ENCODE measurements at regions not wholly inside any gene's neighbourhood (a gene's known extent, or its start where the extent isn't known, plus 50 kb on each side); places are given as distances from the start of the nearest gene placed in this dataset.

- no peak for TF ChIP-seq NKRF (conservative IDR thresholded peaks at IDR 0.05)
Observed at GRCh38 chr3:69591164-69591736, 148.0 kb upstream of the MITF start (continued).

- H4K20me1 ChIP-seq (ENCODE audit: control insufficient read depth, insufficient read depth) = no peaks in the 10 kb centered on the region
Observed at GRCh38 chr3:69590111-69590510, 149.2 kb upstream of the MITF start.

More at GRCh38 chr3:69590111-69590510, 149.2 kb upstream of the MITF start:
- DNase-seq (ENCODE audit: low read depth, low spot score) = no peak
- no peaks in the 10 kb centered on the region for H3K79me2 ChIP-seq (ENCODE audit: control insufficient read depth, insufficient read depth, low read length)
- ChIA-PET SMC1A (ENCODE audit: uncharacterized antibody, unreplicated experiment) (interaction anchor here (0.5 to 1.5 kb wide), 3 partner anchors 8 to 43 kb away, joined by 3 read pairs; no protein-coding TSS in a partner anchor), CTCF (no interaction called here), RAD21 (ENCODE audit: unreplicated experiment) (no interaction called here), POLR2A (no interaction called here)
- H3K4me3 ChIP-seq = no peak overlapping the region
- H3K4me1 ChIP-seq (ENCODE audit: control insufficient read depth, insufficient read depth, low read length) = no peaks in the 10 kb centered on the region
- intact Hi-C loops (cut with micrococcal nuclease; ENCODE audit: unreplicated experiment) (no loop called here), in situ Hi-C loops (cut with MboI) (no loop called here)
- TF ChIP-seq ZNF24 (IDR thresholded peaks at IDR 0.05) = no peak
- TF ChIP-seq ZNF207 (IDR thresholded peaks at IDR 0.05; ENCODE audit: borderline replicate concordance) = no peak
- no peak for TF ChIP-seq SMAD5 (IDR thresholded peaks at IDR 0.05; ENCODE audit: low read depth)
- no peak for TF ChIP-seq POLR2AphosphoS2 (IDR thresholded peaks at IDR 0.05; ENCODE audit: low read depth, low read length)
- TF ChIP-seq JUND (IDR thresholded peaks at IDR 0.05; ENCODE audit: low read depth, low read length) = no peak
- no peak for TF ChIP-seq ZBTB4 (CRISPR knock-in tag; IDR thresholded peaks at IDR 0.05)
- TF ChIP-seq ZZZ3 (IDR thresholded peaks at IDR 0.05; ENCODE audit: control insufficient read depth, insufficient read length, low read depth) = no peak
- TF ChIP-seq NRF1 (conservative IDR thresholded peaks at IDR 0.05; ENCODE audit: low read depth, low read length) = no peak
- no peak for TF ChIP-seq BMI1 (IDR thresholded peaks at IDR 0.05; ENCODE audit: borderline replicate concordance)
- H3K36me3 ChIP-seq (ENCODE audit: control insufficient read depth in 2 of 2, insufficient read depth in 2 of 2, low read length in 1 of 2) = no peaks in the 10 kb centered on the region
- H3K4me2 ChIP-seq (ENCODE audit: control insufficient read depth, insufficient read depth) = no peak overlapping the region
- BruUV-seq (replicated peaks) = no TSS peak
- no peak overlapping the region for H2AFZ ChIP-seq (ENCODE audit: control insufficient read depth, low read depth, low read length)
- H3K9ac ChIP-seq (ENCODE audit: control insufficient read depth, insufficient read depth, low read length) = no peak overlapping the region
- no peak overlapping the region for H3K27ac ChIP-seq (ENCODE audit: control insufficient read depth, insufficient read depth)
- no peak for ATAC-seq
- no peaks in the 10 kb centered on the region for H3K27me3 ChIP-seq (replicated peaks in 1 of 2; ENCODE audit: control insufficient read depth in 2 of 2, insufficient read depth in 2 of 2, low read length in 1 of 2)
- FAIRE-seq = no peak
- no peaks in the 10 kb centered on the region; the same call in 2 of the 3 replicates for H3K9me3 ChIP-seq (replicated peaks; ENCODE audit: control insufficient read depth, insufficient read depth, low read length)
